ENCODE measurements at regions not wholly inside any gene's neighbourhood (a gene's known extent, or its start where the extent isn't known, plus 50 kb on each side); places are given as distances from the start of the nearest gene placed in this dataset.

- TF ChIP-seq CTCF (IDR thresholded peaks at IDR 0.05), result no peak
- no peak for TF ChIP-seq POLR2A (IDR thresholded peaks at IDR 0.05)
- TF ChIP-seq POLR2AphosphoS5 (IDR thresholded peaks at IDR 0.05; ENCODE audit: insufficient read depth in 1 of 2, low read depth in 1 of 2), result no peak
These were observed 818.6 kb downstream of the EPHA4 start for GRCh38 chr2:220753486-220753885.
